HCT116 (cell line): ENCODE measurements at regions not wholly inside any gene's neighbourhood (a gene's known extent, or its start where the extent isn't known, plus 50 kb on each side); places are given as distances from the start of the nearest gene placed in this dataset.

Source experiments
- ATAC-seq: fragments of 200-7000 bp; cut with Tn5 transposase; 2 replicates; pipeline ENCODE4 v1.9.1; 2020; ENCODE audit warnings: mild to moderate bottlenecking, moderate library complexity
- BruUV-seq: library from RNA; stranded (reverse); fragments of 400-500 nt; replicated peaks from 2 replicates; lab custom pipeline; 2021; lab: Mats Ljungman, UMichigan
- CTCF ChIA-PET: fragments of 300-600 bp; sonication (Branson Sonifier 250); formaldehyde crosslinking; loops from one replicate; lab custom pipeline; 2021; ENCODE audit warnings: antibody characterized with exemption; lab: Charles Lee
- POLR2A ChIA-PET: fragments of 300-600, 350-600 bp; sonication (Branson Sonifier 250); formaldehyde crosslinking; loops from one replicate; lab custom pipeline; 2021; ENCODE audit warnings: antibody characterized with exemption; lab: Charles Lee
- RAD21 ChIA-PET, 2 experiments: fragments of 300-600 bp; sonication (Branson Sonifier 250); formaldehyde crosslinking; loops; one replicate each; lab custom pipeline; 2023; ENCODE audit warnings: low total read pairs in 2 of 2; ENCODE audit not compliant: uncharacterized antibody in 2 of 2, unreplicated experiment in 2 of 2, low non-redundant PET in 1 of 2; lab: Charles Lee
- DNase-seq: peaks from one replicate; pipeline ENCODE4 v3.0.0-alpha.2; 2010; ENCODE audit warnings: low read depth, low spot score
- H2AFZ ChIP-seq: fragments of 200-600 bp; shearing (Covaris generic), sonication (generic); 2 replicates; pipeline ENCODE4 v1.6.1; 2017; ENCODE audit warnings: low read depth, mixed run types, mixed read lengths, antibody characterized with exemption, low read length; ENCODE audit not compliant: poor library complexity, severe bottlenecking
- H3K27ac ChIP-seq: 2 replicates; pipeline ENCODE4 v1.5.1; 2012; ENCODE audit warnings: low read depth, low read length
- H3K27me3 ChIP-seq: fragments of 200-600 bp; sonication (generic); 2 replicates; pipeline ENCODE4 v1.6.1; 2016; ENCODE audit warnings: mixed run types, low read length, mixed read lengths; ENCODE audit not compliant: insufficient read depth
- H3K36me3 ChIP-seq, 2 experiments: fragments of 200-500 bp in 1 of 2; fragments of 200-600 bp in 1 of 2; sonication (Bioruptor generic) in 1 of 2; sonication (generic) in 1 of 2; 2 replicates each; pipeline versions ENCODE4 v1.5.1 to v1.6.1; 2014 to 2016; ENCODE audit warnings: low read length in 2 of 2, inconsistent platforms in 1 of 2, mixed read lengths in 1 of 2, mixed run types in 1 of 2; ENCODE audit not compliant: insufficient read depth in 2 of 2, control insufficient read depth in 1 of 2
- H3K4me1 ChIP-seq, 2 experiments: fragments of 200-600 bp in 1 of 2; sonication (generic) in 1 of 2; 2 replicates each; pipeline versions ENCODE4 v1.5.1 to v1.6.1; 2012 to 2017; ENCODE audit warnings: low read length in 2 of 2, inconsistent platforms in 1 of 2, mild to moderate bottlenecking in 1 of 2, mixed read lengths in 1 of 2, mixed run types in 1 of 2, moderate library complexity in 1 of 2; ENCODE audit not compliant: insufficient read depth in 2 of 2, control insufficient read depth in 1 of 2
- H3K4me2 ChIP-seq: fragments of 200-600 bp; sonication (generic); 2 replicates; pipeline ENCODE4 v1.6.1; 2017; ENCODE audit warnings: mixed run types, low read length, mixed read lengths
- H3K4me3 ChIP-seq, 2 experiments: fragments of 200-600 bp in 1 of 2; sonication (generic) in 1 of 2; replicated peaks in 1 of 2; 2 replicates each; pipeline ENCODE4 v1.5.1; 2011 to 2016; ENCODE audit warnings: low read length in 2 of 2, control low read depth in 1 of 2, low read depth in 1 of 2, mild to moderate bottlenecking in 1 of 2, mixed read lengths in 1 of 2, mixed run types in 1 of 2
- H3K79me2 ChIP-seq: fragments of 200-600 bp; sonication (generic); 2 replicates; pipeline ENCODE4 v1.6.1; 2017; ENCODE audit warnings: mild to moderate bottlenecking, mixed run types, low read length, moderate library complexity, mixed read lengths; ENCODE audit not compliant: insufficient read depth
- H3K9ac ChIP-seq: fragments of 200-600 bp; sonication (generic); 2 replicates; pipeline ENCODE4 v1.6.1; 2016; ENCODE audit warnings: low read length, mixed read lengths
- H3K9me2 ChIP-seq: fragments of 200-600 bp; sonication (generic), shearing (Covaris generic); 2 replicates; pipeline ENCODE4 v1.6.1; 2017; ENCODE audit warnings: mixed run types, mild to moderate bottlenecking, moderate library complexity; ENCODE audit not compliant: insufficient read depth
- H3K9me3 ChIP-seq, 2 experiments: fragments of 200-500 bp in 1 of 2; fragments of 200-600 bp in 1 of 2; sonication (Bioruptor generic) in 1 of 2; sonication (generic) in 1 of 2; 2 replicates each; pipeline ENCODE4 v1.6.1; 2014 to 2017; ENCODE audit warnings: low read length in 2 of 2, mixed read lengths in 2 of 2, inconsistent platforms in 1 of 2, low read depth in 1 of 2, mild to moderate bottlenecking in 1 of 2, mixed run types in 1 of 2, moderate library complexity in 1 of 2; ENCODE audit not compliant: control insufficient read depth in 1 of 2, insufficient read depth in 1 of 2
- H4K20me1 ChIP-seq: fragments of 200-600 bp; sonication (generic), shearing (Covaris generic); 2 replicates; pipeline ENCODE4 v1.6.1; 2017; ENCODE audit warnings: mixed run types, mild to moderate bottlenecking, moderate library complexity; ENCODE audit not compliant: insufficient read depth
- CBX3 ChIP-seq: IDR thresholded peaks from 2 replicates; pipeline ENCODE4 v1.6.1; 2012; ENCODE audit warnings: low read depth
- CEBPB ChIP-seq: IDR thresholded peaks from 2 replicates; pipeline ENCODE4 v1.6.1; 2012; ENCODE audit warnings: low read depth
- EZH2 ChIP-seq: fragments of 200-600 bp; sonication (generic); IDR thresholded peaks from 2 replicates; pipeline ENCODE4 v1.6.1; 2017; ENCODE audit warnings: antibody characterized with exemption, mixed run types
- EZH2phosphoT487 ChIP-seq: fragments of 200-600 bp; IDR thresholded peaks from 2 replicates; pipeline ENCODE4 v1.6.1; 2018; ENCODE audit warnings: antibody characterized with exemption, borderline replicate concordance
- FOSL1 ChIP-seq: IDR thresholded peaks from 2 replicates; pipeline ENCODE4 v1.6.1; 2012; ENCODE audit warnings: low read depth
- JUND ChIP-seq: IDR thresholded peaks from 2 replicates; pipeline ENCODE4 v1.6.1; 2012
- POLR2A ChIP-seq: IDR thresholded peaks from 2 replicates; pipeline ENCODE4 v1.7.0; 2011; ENCODE audit warnings: borderline replicate concordance; ENCODE audit not compliant: insufficient read depth, insufficient read length; ENCODE audit errors: extremely low read depth
- POLR2AphosphoS5 ChIP-seq: IDR thresholded peaks from 2 replicates; pipeline ENCODE4 v1.6.1; 2011; ENCODE audit warnings: mild to moderate bottlenecking, low read depth, low read length, moderate library complexity
- REST ChIP-seq: IDR thresholded peaks from 2 replicates; pipeline ENCODE4 v1.6.1; 2012; ENCODE audit warnings: low read depth
- YY1 ChIP-seq: IDR thresholded peaks from 2 replicates; pipeline ENCODE4 v1.6.1; 2011; ENCODE audit warnings: low read length, low read depth, moderate library complexity, mild to moderate bottlenecking; ENCODE audit not compliant: insufficient replicate concordance; ENCODE audit errors: extremely low read depth
- ZFX ChIP-seq: fragments of 450-650 bp; IDR thresholded peaks from 2 replicates; pipeline ENCODE4 v1.6.1; 2017
- intact Hi-C: fragments of 100-400 bp; cut with micrococcal nuclease; formaldehyde crosslinking; loops from 2 replicates; pipeline ENCODE4 v1.10.0; 2022
- TF ChIP-seq, protein P1 (sequence below), 3 experiments: fragments of 200-600 bp in 1 of 3; sonication (generic) in 1 of 3; IDR thresholded peaks in 2 of 3; conservative IDR thresholded peaks in 1 of 3; 2 replicates each; pipeline ENCODE4 v1.5.1; 2012 to 2017; ENCODE audit warnings: low read depth in 2 of 3, low read length in 2 of 3, antibody characterized with exemption in 1 of 3, borderline replicate concordance in 1 of 3, control low read depth in 1 of 3, mild to moderate bottlenecking in 1 of 3, mixed read lengths in 1 of 3, mixed run types in 1 of 3, moderate library complexity in 1 of 3; ENCODE audit not compliant: insufficient read depth in 1 of 3
- TF ChIP-seq, protein P2 (sequence below): IDR thresholded peaks from 2 replicates; pipeline ENCODE4 v1.6.1; 2012

GRCh38 chr3:8189051-8189450 lies 312.6 kb upstream of the LMCD1 start:
- H3K36me3 ChIP-seq = no peaks in the 10 kb centered on the region
- no peak overlapping the region for H3K4me2 ChIP-seq
- no TSS peak for BruUV-seq
- ChIA-PET CTCF (no interaction called here), POLR2A (no interaction called here), RAD21 (no interaction called here)
- H3K4me3 ChIP-seq = no peak overlapping the region
- no peak overlapping the region for H3K27ac ChIP-seq
- no peaks in the 10 kb centered on the region for H4K20me1 ChIP-seq
- ATAC-seq (no peak), DNase-seq (no peak)
- no peak overlapping the region for H3K9ac ChIP-seq
- no peaks in the 10 kb centered on the region for H3K79me2 ChIP-seq
- no peaks in the 10 kb centered on the region for H3K4me1 ChIP-seq
- TF ChIP-seq ZFX = no peak
- no peak for TF ChIP-seq EZH2
- TF ChIP-seq YY1 = no peak
- TF ChIP-seq, protein P1, sequence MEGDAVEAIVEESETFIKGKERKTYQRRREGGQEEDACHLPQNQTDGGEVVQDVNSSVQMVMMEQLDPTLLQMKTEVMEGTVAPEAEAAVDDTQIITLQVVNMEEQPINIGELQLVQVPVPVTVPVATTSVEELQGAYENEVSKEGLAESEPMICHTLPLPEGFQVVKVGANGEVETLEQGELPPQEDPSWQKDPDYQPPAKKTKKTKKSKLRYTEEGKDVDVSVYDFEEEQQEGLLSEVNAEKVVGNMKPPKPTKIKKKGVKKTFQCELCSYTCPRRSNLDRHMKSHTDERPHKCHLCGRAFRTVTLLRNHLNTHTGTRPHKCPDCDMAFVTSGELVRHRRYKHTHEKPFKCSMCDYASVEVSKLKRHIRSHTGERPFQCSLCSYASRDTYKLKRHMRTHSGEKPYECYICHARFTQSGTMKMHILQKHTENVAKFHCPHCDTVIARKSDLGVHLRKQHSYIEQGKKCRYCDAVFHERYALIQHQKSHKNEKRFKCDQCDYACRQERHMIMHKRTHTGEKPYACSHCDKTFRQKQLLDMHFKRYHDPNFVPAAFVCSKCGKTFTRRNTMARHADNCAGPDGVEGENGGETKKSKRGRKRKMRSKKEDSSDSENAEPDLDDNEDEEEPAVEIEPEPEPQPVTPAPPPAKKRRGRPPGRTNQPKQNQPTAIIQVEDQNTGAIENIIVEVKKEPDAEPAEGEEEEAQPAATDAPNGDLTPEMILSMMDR (IDR thresholded peaks at IDR 0.05 in 2 of 3, conservative IDR thresholded peaks at IDR 0.05 in 1 of 3; ENCODE audit: borderline replicate concordance in 1 of 3, insufficient read depth in 1 of 3, low read depth in 2 of 3, low read length in 2 of 3) = no peak
- TF ChIP-seq CBX3 = no peak
- TF ChIP-seq POLR2A = no peak
- no peak for TF ChIP-seq FOSL1
- TF ChIP-seq POLR2AphosphoS5 = no peak
- no peak for TF ChIP-seq EZH2phosphoT487
- no peak for TF ChIP-seq JUND
- TF ChIP-seq CEBPB = no peak
- TF ChIP-seq, protein P2, sequence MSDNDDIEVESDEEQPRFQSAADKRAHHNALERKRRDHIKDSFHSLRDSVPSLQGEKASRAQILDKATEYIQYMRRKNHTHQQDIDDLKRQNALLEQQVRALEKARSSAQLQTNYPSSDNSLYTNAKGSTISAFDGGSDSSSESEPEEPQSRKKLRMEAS = no peak
- TF ChIP-seq REST = no peak
- no peaks in the 10 kb centered on the region for H3K9me3 ChIP-seq
- no peaks in the 10 kb centered on the region for H3K9me2 ChIP-seq
- H3K27me3 ChIP-seq = no peaks in the 10 kb centered on the region
- no peak overlapping the region for H2AFZ ChIP-seq
- intact Hi-C loops = no loop called here
